Neural progenitor cell (in vitro differentiated cells): ENCODE measurements at regions not wholly inside any gene's neighbourhood (a gene's known extent, or its start where the extent isn't known, plus 50 kb on each side); places are given as distances from the start of the nearest gene placed in this dataset.

Source experiments
- DNase-seq: peaks from one replicate; pipeline ENCODE4 v3.0.0-alpha.2; 2016; ENCODE audit warnings: low spot score
- H2AFZ ChIP-seq: fragments of 200-600 bp; sonication (generic); replicated peaks from 2 replicates; pipeline ENCODE4 v1.6.1; 2016; ENCODE audit warnings: antibody characterized with exemption
- H3F3A ChIP-seq: fragments of 200-600 bp; sonication (generic); 2 replicates; pipeline ENCODE4 v1.6.1; 2016; ENCODE audit warnings: antibody characterized with exemption, low read depth
- H3K27ac ChIP-seq: fragments of 200-600 bp; sonication (generic); 2 replicates; pipeline ENCODE4 v1.5.1; 2016; ENCODE audit warnings: mild to moderate bottlenecking
- H3K27me3 ChIP-seq: fragments of 200-600 bp; sonication (generic); 2 replicates; pipeline ENCODE4 v1.6.1; 2016; ENCODE audit warnings: mild to moderate bottlenecking, moderate library complexity
- H3K36me3 ChIP-seq: fragments of 200-600 bp; sonication (generic); 2 replicates; pipeline ENCODE4 v1.5.1; 2016
- H3K4me1 ChIP-seq: fragments of 200-600 bp; sonication (generic); 2 replicates; pipeline ENCODE4 v1.6.1; 2016; ENCODE audit warnings: mixed run types
- H3K4me2 ChIP-seq: fragments of 200-600 bp; sonication (generic); 2 replicates; pipeline ENCODE4 v1.6.1; 2016
- H3K4me3 ChIP-seq: fragments of 200-600 bp; sonication (generic); 2 replicates; pipeline ENCODE4 v1.5.1; 2016
- H3K79me2 ChIP-seq: fragments of 200-600 bp; sonication (generic); 2 replicates; pipeline ENCODE4 v1.6.1; 2016; ENCODE audit warnings: low read depth
- H3K9ac ChIP-seq: fragments of 200-600 bp; sonication (generic); 2 replicates; pipeline ENCODE4 v1.6.1; 2016
- H3K9me3 ChIP-seq: fragments of 200-600 bp; sonication (generic); 2 replicates; pipeline ENCODE4 v1.5.1; 2016; ENCODE audit warnings: low read depth
- H4K20me1 ChIP-seq: fragments of 200-600 bp; sonication (generic); 2 replicates; pipeline ENCODE4 v1.6.1; 2016; ENCODE audit warnings: low read depth
- H3K27ac Mint-ChIP-seq: 3 replicates; pipeline ENCODE4 v1.8.0; 2021; ENCODE audit warnings: mixed read lengths
- H3K27me3 Mint-ChIP-seq: 2 replicates; pipeline ENCODE4 v1.8.0; 2022; ENCODE audit warnings: low read depth, mild to moderate bottlenecking, inconsistent platforms, moderate library complexity, mixed read lengths; ENCODE audit not compliant: insufficient read depth
- H3K36me3 Mint-ChIP-seq: 3 replicates; pipeline ENCODE4 v1.8.0; 2021; ENCODE audit warnings: mixed read lengths
- H3K4me1 Mint-ChIP-seq: 3 replicates; pipeline ENCODE4 v1.8.0; 2021; ENCODE audit warnings: mixed read lengths
- H3K4me3 Mint-ChIP-seq: 3 replicates; pipeline ENCODE4 v1.8.0; 2021; ENCODE audit warnings: mild to moderate bottlenecking, moderate library complexity, mixed read lengths
- H3K9me3 Mint-ChIP-seq: 3 replicates; pipeline ENCODE4 v1.8.0; 2020; ENCODE audit warnings: mixed read lengths
- CTCF ChIP-seq: fragments of 200-600 bp; sonication (generic); IDR thresholded peaks from 2 replicates; pipeline ENCODE4 v1.5.1; 2017; ENCODE audit warnings: antibody characterized with exemption, mild to moderate bottlenecking
- EZH2 ChIP-seq: fragments of 200-600 bp; sonication (generic); IDR thresholded peaks from 2 replicates; pipeline ENCODE4 v1.6.1; 2017; ENCODE audit warnings: antibody characterized with exemption, mild to moderate bottlenecking, moderate library complexity
- EZH2phosphoT487 ChIP-seq: fragments of 200-600 bp; sonication (generic); IDR thresholded peaks from 2 replicates; pipeline ENCODE4 v1.6.1; 2017; ENCODE audit warnings: antibody characterized with exemption

- no peak overlapping the region for H2AFZ ChIP-seq
- Mint-ChIP-seq H3K36me3 (no peaks in the 10 kb centered on the region), H3K27ac (peak overlapping the region; percentile 80), H3K9me3 (no peaks in the 10 kb centered on the region), H3K4me3 (peak overlapping the region; percentile 24), H3K27me3 (no peaks in the 10 kb centered on the region), H3K4me1 (peaks cover 54% of the 10 kb centered on the region)
- no peak overlapping the region for H3K9ac ChIP-seq
- no peak for TF ChIP-seq CTCF
- no peak for TF ChIP-seq EZH2phosphoT487
- TF ChIP-seq EZH2 = no peak
- H3K9me3 ChIP-seq = no peaks in the 10 kb centered on the region
- no peaks in the 10 kb centered on the region for H3K79me2 ChIP-seq
- H3K36me3 ChIP-seq = no peaks in the 10 kb centered on the region
- no peak overlapping the region for H3K4me3 ChIP-seq
- no peak overlapping the region for H3K27ac ChIP-seq
- H3K4me1 ChIP-seq = peaks cover 21% of the 10 kb centered on the region
- H3K27me3 ChIP-seq = no peaks in the 10 kb centered on the region
- peaks cover 5% of the 10 kb centered on the region for H3F3A ChIP-seq
- no peak overlapping the region for H3K4me2 ChIP-seq
- peaks cover 5% of the 10 kb centered on the region for H4K20me1 ChIP-seq
- DNase-seq = no peak
Observed at GRCh38 chr5:145244788-145245187, 590.4 kb downstream of the PRELID2 start.

GRCh38 chr5:145244251-145244650 is 590.9 kb downstream of the PRELID2 start:
- Histone ChIP-seq H3K27ac (no peak overlapping the region), H3K27me3 (no peaks in the 10 kb centered on the region), H3K79me2 (no peaks in the 10 kb centered on the region), H3F3A (peaks cover 5% of the 10 kb centered on the region), H4K20me1 (peaks cover 5% of the 10 kb centered on the region), H3K9me3 (no peaks in the 10 kb centered on the region), H3K9ac (no peak overlapping the region), H3K36me3 (no peaks in the 10 kb centered on the region), H3K4me2 (no peak overlapping the region), H2AFZ (no peak overlapping the region), H3K4me3 (no peak overlapping the region), H3K4me1 (peaks cover 21% of the 10 kb centered on the region)
- Mint-ChIP-seq H3K4me3 (peak overlapping the region; percentile 31), H3K27ac (peak overlapping the region; percentile 36), H3K36me3 (no peaks in the 10 kb centered on the region), H3K9me3 (no peaks in the 10 kb centered on the region), H3K27me3 (no peaks in the 10 kb centered on the region), H3K4me1 (peaks cover 54% of the 10 kb centered on the region)
- DNase-seq = no peak
- no peak for TF ChIP-seq EZH2phosphoT487
- no peak for TF ChIP-seq CTCF
- TF ChIP-seq EZH2 = no peak

GRCh38 chr5:145243016-145243415 is 592.1 kb downstream of the PRELID2 start:
- H3K27me3 Mint-ChIP-seq = no peaks in the 10 kb centered on the region
- DNase-seq = peak; percentile 67
- Histone ChIP-seq H3K9me3 (no peaks in the 10 kb centered on the region), H3K4me3 (no peak overlapping the region), H3K4me2 (peak overlapping the region; percentile 51), H3K27ac (no peak overlapping the region), H2AFZ (no peak overlapping the region), H3K27me3 (no peaks in the 10 kb centered on the region), H3K36me3 (no peaks in the 10 kb centered on the region), H4K20me1 (peaks cover 5% of the 10 kb centered on the region), H3K79me2 (no peaks in the 10 kb centered on the region), H3K9ac (no peak overlapping the region), H3K4me1 (peaks cover 21% of the 10 kb centered on the region), H3F3A (peaks cover 5% of the 10 kb centered on the region)
- H3K9me3 Mint-ChIP-seq = no peaks in the 10 kb centered on the region
- peaks cover 54% of the 10 kb centered on the region for H3K4me1 Mint-ChIP-seq
- H3K27ac Mint-ChIP-seq = no peak overlapping the region
- no peak for TF ChIP-seq EZH2
- TF ChIP-seq CTCF = no peak
- no peak for TF ChIP-seq EZH2phosphoT487
- no peaks in the 10 kb centered on the region for H3K36me3 Mint-ChIP-seq
- no peak overlapping the region for H3K4me3 Mint-ChIP-seq
